Heart left ventricle (tissue), 13 donors: ENCODE measurements at regions not wholly inside any gene's neighbourhood (a gene's known extent, or its start where the extent isn't known, plus 50 kb on each side); places are given as distances from the start of the nearest gene placed in this dataset.

Experiments used
- POLR2A ChIP-seq, 2 donors: fragments of 450-650 bp; IDR thresholded peaks; one replicate each; pipeline ENCODE4 v1.6.1; 2017; ENCODE audit warnings: antibody characterized with exemption in 2 of 2, mild to moderate bottlenecking in 2 of 2, moderate library complexity in 2 of 2
- TF ChIP-seq, protein P1 (sequence below), 12 donors: fragments of 200-600 bp; sonication (generic) in 4 of 12; IDR thresholded peaks; one replicate each; pipeline versions ENCODE4 v1.5.0 to v1.8.0; 2018 to 2022; ENCODE audit warnings: antibody characterized with exemption in 12 of 12, mild to moderate bottlenecking in 5 of 12
- donor health status: ischemic (EF 13 %, LVEDD 7.1; RV severe dilation, severe dysfunction).
- donor health status: DM: no; HTN: yes; CAD: no.
- donor health status: DM: no; HTN: no; CAD: no.
- donor health status: ischemic (EF 25% LVEDD 6.9; RV normal size, moderate dysfunction).
- donor health status: ischemic (EF 25% LVEDD 5.7; RV mildly dilated, moderate dysfunction).
- donor health status: ischemic (EF 35%, LVEDD 5.7; RV mildly dilated, moderate dysfunction).
- donor health status: nonischemic (EF 11% LVEDD 7.7; RV severe dilation, severe dysfunction).
- donor health status: DM: yes; HTN: yes; CAD: no.
- donor health status: PGD.
- donor health status: ischemic (EF 29% LVEDD 5.4; RV normal size, mild dysfunction).
- donor health status: nonischemic (EF 23%, LVEDD 6.1; RV moderate dilation, normal function).

GRCh38 chr14:22393796-22394195 lies 195.2 kb downstream of the DAD1 start:
- TF ChIP-seq, protein P1, sequence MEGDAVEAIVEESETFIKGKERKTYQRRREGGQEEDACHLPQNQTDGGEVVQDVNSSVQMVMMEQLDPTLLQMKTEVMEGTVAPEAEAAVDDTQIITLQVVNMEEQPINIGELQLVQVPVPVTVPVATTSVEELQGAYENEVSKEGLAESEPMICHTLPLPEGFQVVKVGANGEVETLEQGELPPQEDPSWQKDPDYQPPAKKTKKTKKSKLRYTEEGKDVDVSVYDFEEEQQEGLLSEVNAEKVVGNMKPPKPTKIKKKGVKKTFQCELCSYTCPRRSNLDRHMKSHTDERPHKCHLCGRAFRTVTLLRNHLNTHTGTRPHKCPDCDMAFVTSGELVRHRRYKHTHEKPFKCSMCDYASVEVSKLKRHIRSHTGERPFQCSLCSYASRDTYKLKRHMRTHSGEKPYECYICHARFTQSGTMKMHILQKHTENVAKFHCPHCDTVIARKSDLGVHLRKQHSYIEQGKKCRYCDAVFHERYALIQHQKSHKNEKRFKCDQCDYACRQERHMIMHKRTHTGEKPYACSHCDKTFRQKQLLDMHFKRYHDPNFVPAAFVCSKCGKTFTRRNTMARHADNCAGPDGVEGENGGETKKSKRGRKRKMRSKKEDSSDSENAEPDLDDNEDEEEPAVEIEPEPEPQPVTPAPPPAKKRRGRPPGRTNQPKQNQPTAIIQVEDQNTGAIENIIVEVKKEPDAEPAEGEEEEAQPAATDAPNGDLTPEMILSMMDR (IDR thresholded peaks at IDR 0.05): no peak
- TF ChIP-seq POLR2A (IDR thresholded peaks at IDR 0.05): no peak
